Testis (tissue), 2 donors: ENCODE measurements at regions not wholly inside any gene's neighbourhood (a gene's known extent, or its start where the extent isn't known, plus 50 kb on each side); places are given as distances from the start of the nearest gene placed in this dataset.

ENCODE experiments used
- DNase-seq: peaks from one replicate; pipeline ENCODE4 v3.0.0-alpha.2; 2019
- H3K27ac ChIP-seq, 2 donors: fragments of 200-600 bp; sonication (generic); one replicate each; pipeline ENCODE4 v1.5.1; 2019
- H3K27me3 ChIP-seq: fragments of 200-600 bp; sonication (generic); one replicate; pipeline ENCODE4 v1.5.1; 2019
- H3K36me3 ChIP-seq: fragments of 200-600 bp; sonication (generic); one replicate; pipeline ENCODE4 v1.5.1; 2017; ENCODE audit warnings: low read depth; ENCODE audit errors: missing control alignments
- H3K4me1 ChIP-seq: fragments of 200-600 bp; sonication (generic); one replicate; pipeline ENCODE4 v1.5.1; 2019
- H3K4me3 ChIP-seq, 2 donors: fragments of 200-600 bp; sonication (generic); one replicate each; pipeline ENCODE4 v1.5.1; 2017 to 2019
- H3K9me3 ChIP-seq: fragments of 200-600 bp; sonication (generic); one replicate; pipeline ENCODE4 v1.5.1; 2017
- POLR2A ChIP-seq: fragments of 450-650 bp; IDR thresholded peaks from one replicate; pipeline ENCODE4 v1.6.1; 2017; ENCODE audit warnings: antibody characterized with exemption, mild to moderate bottlenecking, moderate library complexity
- WGBS, 2 donors: methylation state at CpG; one replicate each; pipeline ENCODE4 v1.1.5; 2018; 5-methylcytosine and 5-hydroxymethylcytosine counted together
- intact Hi-C: fragments of 100-400 bp; cut with DNase I; formaldehyde crosslinking; loops from one replicate; pipeline ENCODE4 v1.15.1; 2023; ENCODE audit warnings: low total_unique reads
- TF ChIP-seq, protein P1 (sequence below), 3 experiments: fragments of 450-650 bp in 2 of 3; fragments of 200-600 bp in 1 of 3; sonication (generic) in 1 of 3; IDR thresholded peaks; one replicate each; pipeline ENCODE4 v1.5.1; 2016 to 2019; ENCODE audit warnings: antibody characterized with exemption in 3 of 3, mild to moderate bottlenecking in 2 of 3, moderate library complexity in 1 of 3

DNA sequence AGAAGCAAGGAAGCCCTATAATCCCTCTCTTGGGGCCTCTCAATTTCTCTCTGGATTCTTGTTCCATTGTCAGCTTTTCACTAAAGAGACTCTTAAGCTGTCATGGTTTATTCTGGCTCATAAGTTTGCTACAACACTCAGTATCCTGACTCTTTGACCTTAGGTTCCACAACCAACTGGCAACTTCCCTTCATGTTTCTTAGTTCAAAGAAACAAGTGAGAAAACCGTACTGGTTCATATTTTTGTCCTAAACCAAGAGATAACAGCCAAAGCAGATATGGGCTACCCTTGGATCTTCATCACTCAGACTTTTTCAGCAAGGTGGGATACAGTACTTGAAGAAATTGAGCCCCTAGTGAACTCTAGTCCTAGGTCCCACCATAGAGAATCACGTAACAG is 109.9 kb upstream of the CRIM1 start:
- Histone ChIP-seq H3K4me3 (no peak overlapping the region), H3K9me3 (no peaks in the 10 kb centered on the region), H3K36me3 (no peaks in the 10 kb centered on the region), H3K4me1 (no peaks in the 10 kb centered on the region), H3K27ac (no peak overlapping the region), H3K27me3 (no peaks in the 10 kb centered on the region)
- TF ChIP-seq, protein P1, sequence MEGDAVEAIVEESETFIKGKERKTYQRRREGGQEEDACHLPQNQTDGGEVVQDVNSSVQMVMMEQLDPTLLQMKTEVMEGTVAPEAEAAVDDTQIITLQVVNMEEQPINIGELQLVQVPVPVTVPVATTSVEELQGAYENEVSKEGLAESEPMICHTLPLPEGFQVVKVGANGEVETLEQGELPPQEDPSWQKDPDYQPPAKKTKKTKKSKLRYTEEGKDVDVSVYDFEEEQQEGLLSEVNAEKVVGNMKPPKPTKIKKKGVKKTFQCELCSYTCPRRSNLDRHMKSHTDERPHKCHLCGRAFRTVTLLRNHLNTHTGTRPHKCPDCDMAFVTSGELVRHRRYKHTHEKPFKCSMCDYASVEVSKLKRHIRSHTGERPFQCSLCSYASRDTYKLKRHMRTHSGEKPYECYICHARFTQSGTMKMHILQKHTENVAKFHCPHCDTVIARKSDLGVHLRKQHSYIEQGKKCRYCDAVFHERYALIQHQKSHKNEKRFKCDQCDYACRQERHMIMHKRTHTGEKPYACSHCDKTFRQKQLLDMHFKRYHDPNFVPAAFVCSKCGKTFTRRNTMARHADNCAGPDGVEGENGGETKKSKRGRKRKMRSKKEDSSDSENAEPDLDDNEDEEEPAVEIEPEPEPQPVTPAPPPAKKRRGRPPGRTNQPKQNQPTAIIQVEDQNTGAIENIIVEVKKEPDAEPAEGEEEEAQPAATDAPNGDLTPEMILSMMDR (IDR thresholded peaks at IDR 0.05): no peak
- TF ChIP-seq POLR2A: no peak
- WGBS, 2 donors: 60 to 72% methylated on average over 2 of the region's 2 CpGs
- no peak for DNase-seq
- intact Hi-C loops: no loop called here

DNA sequence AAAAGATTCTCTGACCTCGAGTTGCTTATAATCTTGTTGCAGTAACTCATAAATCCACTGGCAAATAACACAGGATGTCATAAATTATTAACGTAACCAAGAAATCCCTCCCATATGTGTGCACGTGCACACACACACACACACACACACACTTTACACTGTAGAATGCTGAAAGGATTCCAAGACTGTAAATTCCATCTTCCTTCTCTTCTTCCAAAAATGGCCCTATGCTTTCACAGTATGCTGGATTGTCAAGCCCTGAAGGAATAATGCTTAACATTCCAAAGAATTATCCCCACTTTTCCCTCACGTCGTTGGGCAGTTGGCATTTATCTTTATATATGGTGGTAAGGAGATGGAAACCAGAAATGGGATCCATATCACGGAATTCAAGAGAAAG is 117.5 kb upstream of the CRIM1 start:
- H3K27ac ChIP-seq: no peak overlapping the region
- TF ChIP-seq POLR2A: no peak
- TF ChIP-seq, protein P1 (IDR thresholded peaks at IDR 0.05): no peak
- H3K9me3 ChIP-seq: no peaks in the 10 kb centered on the region
- H3K4me1 ChIP-seq: no peaks in the 10 kb centered on the region
- H3K4me3 ChIP-seq: no peak overlapping the region
- DNase-seq: no peak
- H3K27me3 ChIP-seq: no peaks in the 10 kb centered on the region
- no peaks in the 10 kb centered on the region for H3K36me3 ChIP-seq
- intact Hi-C loops: no loop called here
- WGBS, 2 donors: 48 to 56% methylated on average over 6 of the region's 6 CpGs

DNA sequence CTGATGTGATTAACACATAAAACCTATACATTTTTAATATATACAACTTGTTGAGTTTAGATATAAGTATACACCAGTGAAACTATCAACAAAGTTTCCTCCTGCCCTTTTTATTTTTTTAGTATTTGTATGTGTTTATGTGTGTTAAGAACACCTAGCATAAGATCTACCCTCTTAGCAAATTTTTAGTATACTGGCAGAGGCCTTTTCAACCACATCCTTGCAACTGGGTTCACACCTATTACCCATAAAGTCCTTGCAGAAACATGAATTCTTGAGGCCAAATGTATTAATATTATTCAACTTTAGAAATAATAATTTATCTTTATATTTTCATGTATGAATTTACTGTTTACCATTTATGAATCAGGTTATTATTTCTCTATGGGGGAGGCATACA is 119.7 kb upstream of the CRIM1 start:
- intact Hi-C loops: no loop called here
- Histone ChIP-seq H3K36me3 (no peaks in the 10 kb centered on the region), H3K4me3 (no peak overlapping the region), H3K4me1 (no peaks in the 10 kb centered on the region), H3K9me3 (no peaks in the 10 kb centered on the region), H3K27ac (no peak overlapping the region), H3K27me3 (no peaks in the 10 kb centered on the region)
- no peak for DNase-seq
- TF ChIP-seq POLR2A: no peak
- TF ChIP-seq, protein P1 (IDR thresholded peaks at IDR 0.05): no peak

DNA sequence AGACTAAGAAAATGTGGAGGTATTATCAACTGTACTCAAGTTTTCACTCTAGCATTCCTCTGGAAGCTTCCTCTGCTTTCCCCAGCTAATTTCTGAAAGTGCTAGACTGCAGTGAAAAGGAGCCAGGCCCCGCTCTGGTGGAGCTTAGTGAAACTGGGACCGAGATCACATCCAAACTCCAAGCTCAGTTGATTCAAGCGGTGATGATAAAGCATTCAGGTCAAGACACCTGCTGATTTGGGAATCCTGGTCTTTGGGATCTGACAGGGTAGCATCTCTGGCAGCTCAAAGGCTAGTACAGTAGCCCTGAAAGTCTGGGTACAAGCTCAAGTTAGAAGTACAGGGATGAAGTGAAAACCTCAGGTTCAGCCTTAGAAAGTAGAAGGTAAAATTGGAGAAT is 120.2 kb upstream of the CRIM1 start:
- no peak overlapping the region for H3K4me3 ChIP-seq
- WGBS, 2 donors: 92% methylated on average over 3 of the region's 3 CpGs
- H3K9me3 ChIP-seq: no peaks in the 10 kb centered on the region
- TF ChIP-seq, protein P1 (IDR thresholded peaks at IDR 0.05): no peak
- TF ChIP-seq POLR2A: no peak
- no peaks in the 10 kb centered on the region for H3K36me3 ChIP-seq
- no peaks in the 10 kb centered on the region for H3K27me3 ChIP-seq
- no peak overlapping the region for H3K27ac ChIP-seq
- H3K4me1 ChIP-seq: no peaks in the 10 kb centered on the region
- DNase-seq: no peak
- intact Hi-C loops: no loop called here

DNA sequence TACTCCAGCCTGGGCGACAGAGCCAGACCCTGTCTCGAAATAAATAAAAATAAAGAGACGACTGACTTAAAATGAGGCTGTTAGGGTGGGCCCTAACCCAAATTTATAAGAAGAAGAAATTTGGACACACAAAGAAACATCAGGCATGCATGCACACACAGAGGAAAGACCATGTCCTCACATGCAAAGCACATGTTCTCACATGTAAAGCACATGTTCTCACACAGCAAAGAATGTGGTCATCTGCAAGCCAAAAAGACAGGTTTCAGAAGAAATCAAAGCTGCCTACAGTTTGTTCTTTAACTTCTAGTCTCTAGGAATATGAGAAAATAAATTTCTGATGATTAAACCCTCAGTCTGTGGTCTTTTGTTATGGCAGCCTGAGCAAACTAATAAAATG is 132.3 kb upstream of the CRIM1 start:
- Histone ChIP-seq H3K9me3 (no peaks in the 10 kb centered on the region), H3K4me1 (no peaks in the 10 kb centered on the region), H3K36me3 (no peaks in the 10 kb centered on the region), H3K27ac (no peak overlapping the region), H3K27me3 (no peaks in the 10 kb centered on the region), H3K4me3 (no peak overlapping the region)
- 63 to 67% methylated on average over 3 of the region's 3 CpGs for WGBS, 2 donors
- TF ChIP-seq, protein P1 (IDR thresholded peaks at IDR 0.05): no peak
- no peak for TF ChIP-seq POLR2A
- no peak for DNase-seq
- intact Hi-C loops: no loop called here
